WTC11 (cell line): ENCODE measurements at regions not wholly inside any gene's neighbourhood (a gene's known extent, or its start where the extent isn't known, plus 50 kb on each side); places are given as distances from the start of the nearest gene placed in this dataset.

Source experiments
- ATAC-seq: fragments of 200-7000 bp; cut with Tn5 transposase; 2 replicates; pipeline ENCODE4 v1.10.0; 2021; ENCODE audit warnings: mild to moderate bottlenecking, moderate library complexity
- CTCF ChIA-PET: fragments of 300-600 bp; sonication (Branson Sonifier 250); formaldehyde crosslinking; loops from one replicate; lab custom pipeline; 2021; ENCODE audit warnings: antibody characterized with exemption; lab: Charles Lee
- POLR2A ChIA-PET: fragments of 350-600 bp; sonication (Branson Sonifier 250); formaldehyde crosslinking; loops from one replicate; lab custom pipeline; 2021; ENCODE audit warnings: antibody characterized with exemption; lab: Charles Lee
- DNase-seq: peaks from one replicate; pipeline ENCODE4 v3.0.0; 2021; ENCODE audit warnings: low spot score
- H3K27ac Mint-ChIP-seq: 2 replicates; pipeline ENCODE4 v1.8.0; 2021; ENCODE audit warnings: mixed read lengths
- H3K27me3 Mint-ChIP-seq: 2 replicates; pipeline ENCODE4 v1.8.0; 2021; ENCODE audit warnings: low read depth, mild to moderate bottlenecking, moderate library complexity, mixed read lengths
- H3K36me3 Mint-ChIP-seq: 2 replicates; pipeline ENCODE4 v1.8.0; 2021; ENCODE audit warnings: mixed read lengths
- H3K4me1 Mint-ChIP-seq: 2 replicates; pipeline ENCODE4 v1.8.0; 2022; ENCODE audit warnings: mixed read lengths
- H3K4me3 Mint-ChIP-seq: 2 replicates; pipeline ENCODE4 v1.8.0; 2021; ENCODE audit warnings: mild to moderate bottlenecking, moderate library complexity, mixed read lengths
- H3K9me3 Mint-ChIP-seq: 2 replicates; pipeline ENCODE4 v1.8.0; 2021; ENCODE audit warnings: mixed read lengths
- ATF1 ChIP-seq: sonication (generic); formaldehyde crosslinking; IDR thresholded peaks from 2 replicates; pipeline ENCODE4 v1.8.1; 2023; ENCODE audit warnings: mild to moderate bottlenecking, moderate library complexity, missing genetic modification reagents
- ELF4 ChIP-seq: sonication (generic); formaldehyde crosslinking; IDR thresholded peaks from 2 replicates; pipeline ENCODE4 v1.8.1; 2022; ENCODE audit warnings: low read depth, mild to moderate bottlenecking, moderate library complexity, missing genetic modification reagents
- GRHL2 ChIP-seq: fragments of 250-450 bp; sonication (Bioruptor Pico); IDR thresholded peaks from 2 replicates; pipeline ENCODE4 v1.8.0; 2022; ENCODE audit warnings: mild to moderate bottlenecking, moderate library complexity; ENCODE audit not compliant: insufficient replicate concordance, severe bottlenecking
- MXD4 ChIP-seq: fragments of 250-450 bp; sonication (Bioruptor Pico); IDR thresholded peaks from 2 replicates; pipeline ENCODE4 v1.8.0; 2021; ENCODE audit warnings: mild to moderate bottlenecking, moderate library complexity, borderline replicate concordance
- MYBL2 ChIP-seq: sonication (generic); formaldehyde crosslinking; IDR thresholded peaks from 2 replicates; pipeline ENCODE4 v1.8.1; 2023; ENCODE audit warnings: mild to moderate bottlenecking, moderate library complexity, missing genetic modification reagents
- OVOL2 ChIP-seq: fragments of 250-450 bp; sonication (Bioruptor Pico); IDR thresholded peaks from 2 replicates; pipeline ENCODE4 v1.9.0; 2021; ENCODE audit warnings: mild to moderate bottlenecking, borderline replicate concordance
- RORB ChIP-seq: fragments of 250-450 bp; sonication (Bioruptor Pico); IDR thresholded peaks from 2 replicates; pipeline ENCODE4 v1.9.0; 2021; ENCODE audit warnings: mild to moderate bottlenecking
- SMAD4 ChIP-seq: sonication (generic); formaldehyde crosslinking; IDR thresholded peaks from 2 replicates; pipeline ENCODE4 v1.8.0; 2022; ENCODE audit warnings: mild to moderate bottlenecking, missing genetic modification reagents
- TEAD1 ChIP-seq: sonication (generic); formaldehyde crosslinking; IDR thresholded peaks from 2 replicates; pipeline ENCODE4 v1.8.0; 2022; ENCODE audit warnings: mild to moderate bottlenecking, missing genetic modification reagents
- ZNF219 ChIP-seq: sonication (generic); formaldehyde crosslinking; IDR thresholded peaks from 2 replicates; pipeline ENCODE4 v1.8.0; 2023; ENCODE audit warnings: missing genetic modification reagents, mild to moderate bottlenecking, borderline replicate concordance
- ZNF263 ChIP-seq: sonication (generic); formaldehyde crosslinking; IDR thresholded peaks from 2 replicates; pipeline ENCODE4 v1.8.1; 2022; ENCODE audit warnings: low read depth, mild to moderate bottlenecking, moderate library complexity, missing genetic modification reagents
- ZNF416 ChIP-seq: fragments of 250-450 bp; sonication (Bioruptor Pico); IDR thresholded peaks from 2 replicates; pipeline ENCODE4 v1.9.0; 2021; ENCODE audit warnings: mild to moderate bottlenecking, inconsistent platforms
- TF ChIP-seq, protein P1 (sequence below): sonication (generic); formaldehyde crosslinking; IDR thresholded peaks from 2 replicates; pipeline ENCODE4 v1.8.0; 2022; ENCODE audit warnings: mild to moderate bottlenecking, missing genetic modification reagents
- TF ChIP-seq, protein P2 (sequence below): sonication (generic); formaldehyde crosslinking; IDR thresholded peaks from 2 replicates; pipeline ENCODE4 v1.8.1; 2022; ENCODE audit warnings: missing genetic modification reagents, borderline replicate concordance
- TF ChIP-seq, protein P3 (sequence below): sonication (generic); formaldehyde crosslinking; IDR thresholded peaks from 2 replicates; pipeline ENCODE4 v1.8.1; 2023; ENCODE audit warnings: mild to moderate bottlenecking, missing genetic modification reagents, moderate library complexity
- TF ChIP-seq, protein P4 (sequence below): sonication (generic); formaldehyde crosslinking; IDR thresholded peaks from 2 replicates; pipeline ENCODE4 v1.8.1; 2022; ENCODE audit warnings: low read depth, missing genetic modification reagents, borderline replicate concordance
- TF ChIP-seq, protein P5 (sequence below): fragments of 250-450 bp; sonication (Bioruptor Pico); IDR thresholded peaks from 2 replicates; pipeline ENCODE4 v1.9.0; 2021; ENCODE audit warnings: moderate library complexity, mild to moderate bottlenecking, inconsistent platforms, borderline replicate concordance
- TF ChIP-seq, protein P6 (sequence below): sonication (generic); formaldehyde crosslinking; IDR thresholded peaks from 2 replicates; pipeline ENCODE4 v1.8.1; 2023; ENCODE audit warnings: mild to moderate bottlenecking, missing genetic modification reagents, moderate library complexity
- TF ChIP-seq, protein P7 (sequence below): sonication (generic); formaldehyde crosslinking; IDR thresholded peaks from 2 replicates; pipeline ENCODE4 v1.8.0; 2023; ENCODE audit warnings: missing genetic modification reagents
- TF ChIP-seq, protein P8 (sequence below): sonication (generic); formaldehyde crosslinking; IDR thresholded peaks from 2 replicates; pipeline ENCODE4 v1.8.1; 2023; ENCODE audit warnings: mild to moderate bottlenecking, missing genetic modification reagents
- TF ChIP-seq, protein P9 (sequence below): fragments of 200-600 bp; IDR thresholded peaks from 2 replicates; pipeline ENCODE4 v1.8.0; 2022; ENCODE audit warnings: antibody characterized with exemption

DNA sequence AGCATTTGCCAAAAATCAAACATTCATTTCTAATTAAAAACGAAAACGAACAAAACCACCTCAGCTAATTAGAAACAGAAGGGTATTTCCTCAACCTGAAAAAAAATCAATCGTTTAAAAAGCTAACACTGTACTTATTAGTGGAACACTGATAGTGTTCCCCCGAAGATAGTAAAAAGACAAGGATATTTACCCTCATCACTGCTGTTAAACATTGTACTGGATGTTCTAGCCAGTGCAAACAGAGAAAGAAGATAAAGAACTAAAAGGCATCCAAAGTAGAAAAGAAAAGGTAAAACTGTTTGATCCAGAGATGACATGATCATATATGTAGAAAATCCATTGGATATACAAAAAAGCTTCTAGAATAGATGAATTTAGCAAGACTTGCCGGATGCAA lies 508.3 kb downstream of the DMRTA1 start:
- Mint-ChIP-seq H3K9me3 (peaks cover 10% of the 10 kb centered on the region), H3K36me3 (peaks cover 2% of the 10 kb centered on the region), H3K27me3 (no peaks in the 10 kb centered on the region), H3K27ac (no peak overlapping the region; the same call in 1 of the 2 replicates), H3K4me1 (peaks cover 14% of the 10 kb centered on the region), H3K4me3 (no peak overlapping the region)
- CTCF ChIA-PET: no interaction called here
- POLR2A ChIA-PET: no interaction called here
- TF ChIP-seq, protein P1, sequence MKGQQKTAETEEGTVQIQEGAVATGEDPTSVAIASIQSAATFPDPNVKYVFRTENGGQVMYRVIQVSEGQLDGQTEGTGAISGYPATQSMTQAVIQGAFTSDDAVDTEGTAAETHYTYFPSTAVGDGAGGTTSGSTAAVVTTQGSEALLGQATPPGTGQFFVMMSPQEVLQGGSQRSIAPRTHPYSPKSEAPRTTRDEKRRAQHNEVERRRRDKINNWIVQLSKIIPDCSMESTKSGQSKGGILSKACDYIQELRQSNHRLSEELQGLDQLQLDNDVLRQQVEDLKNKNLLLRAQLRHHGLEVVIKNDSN (CRISPR knock-in tag): no peak
- TF ChIP-seq, protein P2, sequence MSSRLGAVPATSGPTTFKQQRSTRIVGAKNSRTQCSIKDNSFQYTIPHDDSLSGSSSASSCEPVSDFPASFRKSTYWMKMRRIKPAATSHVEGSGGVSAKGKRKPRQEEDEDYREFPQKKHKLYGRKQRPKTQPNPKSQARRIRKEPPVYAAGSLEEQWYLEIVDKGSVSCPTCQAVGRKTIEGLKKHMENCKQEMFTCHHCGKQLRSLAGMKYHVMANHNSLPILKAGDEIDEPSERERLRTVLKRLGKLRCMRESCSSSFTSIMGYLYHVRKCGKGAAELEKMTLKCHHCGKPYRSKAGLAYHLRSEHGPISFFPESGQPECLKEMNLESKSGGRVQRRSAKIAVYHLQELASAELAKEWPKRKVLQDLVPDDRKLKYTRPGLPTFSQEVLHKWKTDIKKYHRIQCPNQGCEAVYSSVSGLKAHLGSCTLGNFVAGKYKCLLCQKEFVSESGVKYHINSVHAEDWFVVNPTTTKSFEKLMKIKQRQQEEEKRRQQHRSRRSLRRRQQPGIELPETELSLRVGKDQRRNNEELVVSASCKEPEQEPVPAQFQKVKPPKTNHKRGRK (CRISPR knock-in tag): no peak
- no peak for TF ChIP-seq ZNF263 (CRISPR knock-in tag)
- TF ChIP-seq RORB: 0 out of 2 replicates have a peak, but pooled peaks have one; percentile 37
- ATAC-seq: no peak
- DNase-seq: no peak

DNA sequence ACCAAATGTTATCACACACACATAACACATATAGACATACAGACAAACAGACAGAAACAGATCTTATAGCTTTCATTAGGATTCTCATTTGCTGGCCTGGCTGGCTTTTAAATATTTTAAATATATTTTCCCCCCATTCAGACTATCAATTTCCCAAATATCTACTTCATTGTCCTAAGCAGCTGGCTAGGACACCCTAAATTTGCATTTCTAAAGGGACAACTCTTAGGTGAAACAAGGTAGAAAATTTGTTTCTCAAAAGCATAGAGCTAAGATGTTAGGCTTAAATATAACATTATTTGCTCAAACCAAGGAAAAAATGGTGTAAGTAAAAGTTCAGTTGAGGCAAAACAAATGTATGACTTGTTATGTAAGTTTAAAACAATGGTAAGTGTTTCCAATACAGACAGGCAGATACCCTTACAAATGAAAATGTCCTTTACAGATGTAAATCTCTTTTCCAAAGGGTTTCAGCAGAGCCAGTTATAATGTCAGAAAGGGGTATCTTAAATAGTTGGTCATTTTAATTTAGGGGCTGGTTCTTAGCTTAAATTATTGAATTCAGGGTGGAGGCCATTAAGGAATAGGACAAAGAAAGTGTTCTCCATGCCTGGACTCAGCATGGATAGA lies 522.8 kb downstream of the DMRTA1 start:
- ChIA-PET CTCF (no interaction called here), POLR2A (interaction anchor here (1.0 kb wide), 1 partner anchor 13 kb away, joined by 3 read pairs; no protein-coding TSS in a partner anchor)
- no peaks in the 10 kb centered on the region for H3K27me3 Mint-ChIP-seq

More for the DNA sequence above, 522.8 kb downstream of the DMRTA1 start:
- Mint-ChIP-seq H3K4me3 (0 out of 2 replicates have a peak overlapping the region, but pooled peaks have one; percentile 10), H3K9me3 (no peaks in the 10 kb centered on the region), H3K4me1 (peaks cover 27% of the 10 kb centered on the region), H3K36me3 (no peaks in the 10 kb centered on the region)
- DNase-seq (no peak), ATAC-seq (peak; percentile 65)
- TF ChIP-seq, protein P3, sequence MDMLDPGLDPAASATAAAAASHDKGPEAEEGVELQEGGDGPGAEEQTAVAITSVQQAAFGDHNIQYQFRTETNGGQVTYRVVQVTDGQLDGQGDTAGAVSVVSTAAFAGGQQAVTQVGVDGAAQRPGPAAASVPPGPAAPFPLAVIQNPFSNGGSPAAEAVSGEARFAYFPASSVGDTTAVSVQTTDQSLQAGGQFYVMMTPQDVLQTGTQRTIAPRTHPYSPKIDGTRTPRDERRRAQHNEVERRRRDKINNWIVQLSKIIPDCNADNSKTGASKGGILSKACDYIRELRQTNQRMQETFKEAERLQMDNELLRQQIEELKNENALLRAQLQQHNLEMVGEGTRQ (CRISPR knock-in tag): no peak
- TF ChIP-seq, protein P4, sequence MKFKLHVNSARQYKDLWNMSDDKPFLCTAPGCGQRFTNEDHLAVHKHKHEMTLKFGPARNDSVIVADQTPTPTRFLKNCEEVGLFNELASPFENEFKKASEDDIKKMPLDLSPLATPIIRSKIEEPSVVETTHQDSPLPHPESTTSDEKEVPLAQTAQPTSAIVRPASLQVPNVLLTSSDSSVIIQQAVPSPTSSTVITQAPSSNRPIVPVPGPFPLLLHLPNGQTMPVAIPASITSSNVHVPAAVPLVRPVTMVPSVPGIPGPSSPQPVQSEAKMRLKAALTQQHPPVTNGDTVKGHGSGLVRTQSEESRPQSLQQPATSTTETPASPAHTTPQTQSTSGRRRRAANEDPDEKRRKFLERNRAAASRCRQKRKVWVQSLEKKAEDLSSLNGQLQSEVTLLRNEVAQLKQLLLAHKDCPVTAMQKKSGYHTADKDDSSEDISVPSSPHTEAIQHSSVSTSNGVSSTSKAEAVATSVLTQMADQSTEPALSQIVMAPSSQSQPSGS (CRISPR knock-in tag): no peak
- TF ChIP-seq, protein P5, sequence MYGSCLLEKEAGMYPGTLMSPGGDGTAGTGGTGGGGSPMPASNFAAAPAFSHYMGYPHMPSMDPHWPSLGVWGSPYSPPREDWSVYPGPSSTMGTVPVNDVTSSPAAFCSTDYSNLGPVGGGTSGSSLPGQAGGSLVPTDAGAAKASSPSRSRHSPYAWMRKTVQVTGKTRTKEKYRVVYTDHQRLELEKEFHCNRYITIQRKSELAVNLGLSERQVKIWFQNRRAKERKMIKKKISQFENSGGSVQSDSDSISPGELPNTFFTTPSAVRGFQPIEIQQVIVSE: no peak
- TF ChIP-seq, protein P6, sequence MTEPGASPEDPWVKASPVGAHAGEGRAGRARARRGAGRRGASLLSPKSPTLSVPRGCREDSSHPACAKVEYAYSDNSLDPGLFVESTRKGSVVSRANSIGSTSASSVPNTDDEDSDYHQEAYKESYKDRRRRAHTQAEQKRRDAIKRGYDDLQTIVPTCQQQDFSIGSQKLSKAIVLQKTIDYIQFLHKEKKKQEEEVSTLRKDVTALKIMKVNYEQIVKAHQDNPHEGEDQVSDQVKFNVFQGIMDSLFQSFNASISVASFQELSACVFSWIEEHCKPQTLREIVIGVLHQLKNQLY (CRISPR knock-in tag): no peak
- TF ChIP-seq ELF4 (no peak), OVOL2 (no peak), ATF1 (no peak), MXD4 (CRISPR knock-in tag) (no peak), ZNF219 (CRISPR knock-in tag) (no peak), MYBL2 (CRISPR knock-in tag) (no peak), RORB (no peak), SMAD4 (no peak), ZNF416 (CRISPR knock-in tag) (no peak), TEAD1 (CRISPR knock-in tag) (no peak), GRHL2 (no peak)
- TF ChIP-seq, protein P7, sequence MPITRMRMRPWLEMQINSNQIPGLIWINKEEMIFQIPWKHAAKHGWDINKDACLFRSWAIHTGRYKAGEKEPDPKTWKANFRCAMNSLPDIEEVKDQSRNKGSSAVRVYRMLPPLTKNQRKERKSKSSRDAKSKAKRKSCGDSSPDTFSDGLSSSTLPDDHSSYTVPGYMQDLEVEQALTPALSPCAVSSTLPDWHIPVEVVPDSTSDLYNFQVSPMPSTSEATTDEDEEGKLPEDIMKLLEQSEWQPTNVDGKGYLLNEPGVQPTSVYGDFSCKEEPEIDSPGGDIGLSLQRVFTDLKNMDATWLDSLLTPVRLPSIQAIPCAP (CRISPR knock-in tag): no peak
- TF ChIP-seq, protein P8, sequence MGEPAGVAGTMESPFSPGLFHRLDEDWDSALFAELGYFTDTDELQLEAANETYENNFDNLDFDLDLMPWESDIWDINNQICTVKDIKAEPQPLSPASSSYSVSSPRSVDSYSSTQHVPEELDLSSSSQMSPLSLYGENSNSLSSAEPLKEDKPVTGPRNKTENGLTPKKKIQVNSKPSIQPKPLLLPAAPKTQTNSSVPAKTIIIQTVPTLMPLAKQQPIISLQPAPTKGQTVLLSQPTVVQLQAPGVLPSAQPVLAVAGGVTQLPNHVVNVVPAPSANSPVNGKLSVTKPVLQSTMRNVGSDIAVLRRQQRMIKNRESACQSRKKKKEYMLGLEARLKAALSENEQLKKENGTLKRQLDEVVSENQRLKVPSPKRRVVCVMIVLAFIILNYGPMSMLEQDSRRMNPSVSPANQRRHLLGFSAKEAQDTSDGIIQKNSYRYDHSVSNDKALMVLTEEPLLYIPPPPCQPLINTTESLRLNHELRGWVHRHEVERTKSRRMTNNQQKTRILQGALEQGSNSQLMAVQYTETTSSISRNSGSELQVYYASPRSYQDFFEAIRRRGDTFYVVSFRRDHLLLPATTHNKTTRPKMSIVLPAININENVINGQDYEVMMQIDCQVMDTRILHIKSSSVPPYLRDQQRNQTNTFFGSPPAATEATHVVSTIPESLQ (CRISPR knock-in tag): no peak
- TF ChIP-seq, protein P9, sequence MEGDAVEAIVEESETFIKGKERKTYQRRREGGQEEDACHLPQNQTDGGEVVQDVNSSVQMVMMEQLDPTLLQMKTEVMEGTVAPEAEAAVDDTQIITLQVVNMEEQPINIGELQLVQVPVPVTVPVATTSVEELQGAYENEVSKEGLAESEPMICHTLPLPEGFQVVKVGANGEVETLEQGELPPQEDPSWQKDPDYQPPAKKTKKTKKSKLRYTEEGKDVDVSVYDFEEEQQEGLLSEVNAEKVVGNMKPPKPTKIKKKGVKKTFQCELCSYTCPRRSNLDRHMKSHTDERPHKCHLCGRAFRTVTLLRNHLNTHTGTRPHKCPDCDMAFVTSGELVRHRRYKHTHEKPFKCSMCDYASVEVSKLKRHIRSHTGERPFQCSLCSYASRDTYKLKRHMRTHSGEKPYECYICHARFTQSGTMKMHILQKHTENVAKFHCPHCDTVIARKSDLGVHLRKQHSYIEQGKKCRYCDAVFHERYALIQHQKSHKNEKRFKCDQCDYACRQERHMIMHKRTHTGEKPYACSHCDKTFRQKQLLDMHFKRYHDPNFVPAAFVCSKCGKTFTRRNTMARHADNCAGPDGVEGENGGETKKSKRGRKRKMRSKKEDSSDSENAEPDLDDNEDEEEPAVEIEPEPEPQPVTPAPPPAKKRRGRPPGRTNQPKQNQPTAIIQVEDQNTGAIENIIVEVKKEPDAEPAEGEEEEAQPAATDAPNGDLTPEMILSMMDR: no peak
- TF ChIP-seq, all 79 proteins: peak for 0
- peak overlapping the region; percentile 85 for H3K27ac Mint-ChIP-seq
